Esophagus muscularis mucosa (tissue), 4 donors: ENCODE measurements at regions not wholly inside any gene's neighbourhood (a gene's known extent, or its start where the extent isn't known, plus 50 kb on each side); places are given as distances from the start of the nearest gene placed in this dataset.
"Not testable (repeated sequence)": the region's sequence is repeated elsewhere in the genome, so short reads cannot be mapped to it uniquely, and the experiment has no call there.

Source experiments
- DNase-seq: peaks from one replicate; pipeline ENCODE4 v3.0.0-alpha.2; 2017; ENCODE audit errors: extremely low spot score
- H3K27ac ChIP-seq, 4 donors: fragments of 200-600 bp; sonication (generic); replicated peaks in 1 of 4; 1 replicate in 3 of 4; 2 replicates in 1 of 4; pipeline ENCODE4 v1.5.1; 2016 to 2019; ENCODE audit warnings: mild to moderate bottlenecking in 1 of 4
- H3K27me3 ChIP-seq, 4 donors: fragments of 200-600 bp; sonication (generic); one replicate each; pipeline versions ENCODE4 v1.5.1 to v1.6.0; 2016 to 2019
- H3K36me3 ChIP-seq, 4 donors: fragments of 200-600 bp; sonication (generic); one replicate each; pipeline ENCODE4 v1.5.1; 2016 to 2019
- H3K4me1 ChIP-seq, 4 donors: fragments of 200-600 bp; sonication (generic); one replicate each; pipeline ENCODE4 v1.5.1; 2016 to 2019
- H3K4me3 ChIP-seq, 4 donors: fragments of 200-600 bp; sonication (generic); 1 replicate in 2 of 4; 2 replicates in 2 of 4; pipeline ENCODE4 v1.5.1; 2016 to 2019; ENCODE audit warnings: mild to moderate bottlenecking in 4 of 4, moderate library complexity in 1 of 4
- H3K9me3 ChIP-seq, 4 donors: fragments of 200-600 bp; sonication (generic); 1 replicate in 3 of 4; 2 replicates in 1 of 4; pipeline ENCODE4 v1.5.1; 2016 to 2019
- CTCF ChIP-seq, 3 experiments: fragments of 200-600 bp in 2 of 3; fragments of 450-650 bp in 1 of 3; sonication (generic) in 2 of 3; IDR thresholded peaks; one replicate each; pipeline ENCODE4 v1.5.1; 2017 to 2019; ENCODE audit warnings: antibody characterized with exemption in 3 of 3, mild to moderate bottlenecking in 2 of 3, moderate library complexity in 1 of 3
- EP300 ChIP-seq: sonication (generic); formaldehyde crosslinking; IDR thresholded peaks from one replicate; pipeline ENCODE4 v1.6.1; 2017; ENCODE audit warnings: antibody characterized with exemption
- POLR2A ChIP-seq: fragments of 450-650 bp; IDR thresholded peaks from one replicate; pipeline ENCODE4 v1.6.1; 2017; ENCODE audit warnings: antibody characterized with exemption, moderate library complexity, mild to moderate bottlenecking, low read depth
- POLR2AphosphoS5 ChIP-seq, 2 donors: sonication (generic); formaldehyde crosslinking; IDR thresholded peaks; one replicate each; pipeline ENCODE4 v1.6.1; 2017; ENCODE audit warnings: antibody characterized with exemption in 2 of 2
- WGBS: methylation state at CpG from one replicate; pipeline ENCODE4 v1.1.5; 2018; 5-methylcytosine and 5-hydroxymethylcytosine counted together
- intact Hi-C: fragments of 100-400 bp; cut with DNase I; formaldehyde crosslinking; loops from one replicate; pipeline ENCODE4 v1.15.1; 2023
- small RNA-seq, 3 donors: library from RNA; depleted of rRNA; stranded (forward); fragments of <200 nt; gene quantifications; one replicate each; pipeline ENCODE3, GENCODE V24; 2016

GRCh38 chr16:5159537-5159936, 61.9 kb upstream of the EEF2KMT start:
- H3K36me3 ChIP-seq, DNase-seq, intact Hi-C loops, H3K27ac ChIP-seq, H3K4me1 ChIP-seq, H3K27me3 ChIP-seq, H3K4me3 ChIP-seq, H3K9me3 ChIP-seq: not testable (repeated sequence)
- WGBS = 57% methylated on average over 5 of the region's 5 CpGs

GRCh38 chr16:5158494-5158893, 60.9 kb upstream of the EEF2KMT start:
- Histone ChIP-seq H3K9me3 (peaks cover 0 to 10% (median 7%) of the 10 kb centered on the region in 4 donors), H3K27ac (no peak overlapping the region), H3K4me1 (no peaks in the 10 kb centered on the region), H3K36me3 (no peaks in the 10 kb centered on the region), H3K27me3 (no peaks in the 10 kb centered on the region), H3K4me3 (no peak overlapping the region)
- TF ChIP-seq CTCF (IDR thresholded peaks at IDR 0.05) (no peak), EP300 (no peak), POLR2A (no peak), POLR2AphosphoS5 (IDR thresholded peaks at IDR 0.05) (no peak)
- no peak for DNase-seq
- intact Hi-C loops = no loop called here
- WGBS = 82% methylated on average over 3 of the region's 3 CpGs

GRCh38 chr16:5156486-5156885, 58.9 kb upstream of the EEF2KMT start:
- H3K27me3 ChIP-seq, H3K27ac ChIP-seq, H3K36me3 ChIP-seq, H3K4me1 ChIP-seq, DNase-seq, intact Hi-C loops, H3K4me3 ChIP-seq, H3K9me3 ChIP-seq: not testable (repeated sequence)
- 82% methylated on average over 4 of the region's 4 CpGs for WGBS

- intact Hi-C loops, H3K36me3 ChIP-seq, H3K27ac ChIP-seq, H3K4me1 ChIP-seq, H3K9me3 ChIP-seq, H3K27me3 ChIP-seq, DNase-seq, H3K4me3 ChIP-seq: not testable (repeated sequence)
- 87% methylated on average over 1 of the region's 1 CpG for WGBS
These were observed 56.4 kb upstream of the EEF2KMT start for GRCh38 chr16:5154006-5154405.

- H3K9me3 ChIP-seq, H3K27me3 ChIP-seq, H3K27ac ChIP-seq, DNase-seq, H3K4me1 ChIP-seq, H3K4me3 ChIP-seq, H3K36me3 ChIP-seq, intact Hi-C loops: not testable (repeated sequence)
- WGBS = 100% methylated on average over 2 of the region's 2 CpGs
These were observed 53.8 kb upstream of the EEF2KMT start for GRCh38 chr16:5151409-5151808.

Small RNA genes lying in the stretch of these regions (small RNA-seq; reads per million reads assigned to genes)
- gene AC007012.1 (0 reads per million in 3 donors), gene MIR8065 (0 reads per million in 3 donors), gene RNU6-328P (0 reads per million in 3 donors), gene RNU6-457P (0 reads per million in 3 donors), gene RNU7-99P (0 reads per million in 3 donors), gene SNRPCP20 (0 reads per million in 3 donors)
